ENCODE measurements at regions not wholly inside any gene's neighbourhood (a gene's known extent, or its start where the extent isn't known, plus 50 kb on each side); places are given as distances from the start of the nearest gene placed in this dataset.

DNA sequence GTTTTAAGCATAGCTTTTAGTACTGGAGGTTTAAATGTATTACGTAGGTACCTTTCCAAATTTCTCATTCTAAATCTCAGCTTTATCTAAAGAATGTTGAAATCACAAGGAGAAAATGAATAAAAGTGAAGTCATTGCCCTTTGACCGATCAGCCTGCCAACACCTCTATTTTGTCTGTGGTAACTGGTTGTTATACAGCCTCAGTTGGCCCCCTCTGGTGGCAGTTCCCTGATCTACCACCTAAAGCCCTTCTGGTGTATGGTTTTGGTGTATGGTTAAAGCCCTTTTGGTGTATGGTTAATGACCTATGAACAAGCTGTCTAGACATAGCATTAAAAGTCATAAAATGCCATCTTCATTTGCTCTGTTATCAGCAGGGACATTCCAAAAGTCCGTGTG lies 378.2 kb upstream of the AZI2 start:
- FAIRE-seq (no peak), DNase-seq (ENCODE audit: low spot score) (peak; percentile 34)

DNA sequence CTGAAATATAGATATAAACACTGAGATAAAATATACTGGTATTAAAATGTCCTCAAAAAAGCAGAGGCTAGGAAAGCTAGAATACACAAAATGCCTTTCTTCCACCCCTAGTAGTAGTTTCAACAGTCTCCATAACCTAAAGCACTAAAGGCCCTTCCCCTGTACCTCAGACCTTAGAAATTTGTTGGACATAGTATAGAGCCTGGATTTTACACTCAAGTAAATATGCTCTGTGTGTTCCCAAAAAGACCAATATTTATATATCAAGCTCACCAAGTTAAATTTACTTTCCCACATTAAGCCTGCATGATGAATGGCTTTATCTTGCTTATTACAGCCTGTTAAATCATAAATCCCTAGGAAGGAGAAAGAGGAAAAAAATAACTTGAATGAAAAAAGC lies 378.7 kb upstream of the AZI2 start:
- no peak for DNase-seq (ENCODE audit: low spot score)
- FAIRE-seq: no peak

- FAIRE-seq (no peak), DNase-seq (ENCODE audit: low spot score) (no peak)
These were observed 389.8 kb upstream of the AZI2 start for GRCh38 chr3:28738425-28738824.

GRCh38 chr3:28739647-28740046 lies 391.0 kb upstream of the AZI2 start:
- DNase-seq (ENCODE audit: low spot score) (no peak), FAIRE-seq (no peak)

- no peak for DNase-seq (ENCODE audit: low spot score)
- no peak for FAIRE-seq
These were observed 394.6 kb upstream of the AZI2 start for GRCh38 chr3:28743271-28743670.

- DNase-seq (ENCODE audit: low spot score) (no peak), FAIRE-seq (no peak)
These were observed 395.2 kb upstream of the AZI2 start for GRCh38 chr3:28743831-28744230.

GRCh38 chr3:28745436-28745835 lies 396.8 kb upstream of the AZI2 start:
- peak; percentile 25 for DNase-seq (ENCODE audit: low spot score)
- FAIRE-seq: no peak

DNA sequence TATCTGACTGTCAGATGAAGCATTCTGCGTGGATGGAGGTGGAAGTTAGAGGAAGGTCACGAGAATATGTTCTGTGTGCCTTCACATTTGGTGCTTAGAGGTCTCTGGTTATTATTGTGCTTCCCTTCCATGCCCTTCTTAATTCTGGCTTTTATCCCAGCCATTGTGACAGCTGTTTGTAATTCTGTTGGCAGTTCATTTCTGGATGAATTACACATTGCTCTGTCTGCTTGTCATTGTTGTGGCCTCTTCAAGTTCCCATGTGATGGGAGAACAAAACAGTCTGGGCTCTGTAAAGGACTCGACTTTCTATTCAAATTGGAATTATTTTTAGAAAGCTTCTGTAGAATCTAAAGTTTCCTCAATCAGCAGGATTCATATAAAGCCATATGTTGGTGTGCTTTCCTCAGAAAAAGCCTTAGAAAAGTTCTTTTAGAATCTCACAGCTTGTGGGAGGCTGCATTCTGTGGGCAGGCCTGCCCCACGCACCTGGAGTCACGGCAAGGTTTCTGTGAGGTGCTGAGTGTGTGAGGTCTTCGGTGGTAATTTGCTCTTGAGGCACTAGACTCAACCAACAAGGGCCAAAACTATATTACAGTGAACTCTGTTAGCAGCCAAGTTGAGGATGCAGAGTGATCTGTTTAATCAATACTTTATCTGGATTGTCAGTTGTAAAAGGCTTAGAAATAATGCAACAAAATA lies 397.4 kb upstream of the AZI2 start:
- FAIRE-seq: peak; percentile 20
- DNase-seq (ENCODE audit: low spot score): peak; percentile 16

DNA sequence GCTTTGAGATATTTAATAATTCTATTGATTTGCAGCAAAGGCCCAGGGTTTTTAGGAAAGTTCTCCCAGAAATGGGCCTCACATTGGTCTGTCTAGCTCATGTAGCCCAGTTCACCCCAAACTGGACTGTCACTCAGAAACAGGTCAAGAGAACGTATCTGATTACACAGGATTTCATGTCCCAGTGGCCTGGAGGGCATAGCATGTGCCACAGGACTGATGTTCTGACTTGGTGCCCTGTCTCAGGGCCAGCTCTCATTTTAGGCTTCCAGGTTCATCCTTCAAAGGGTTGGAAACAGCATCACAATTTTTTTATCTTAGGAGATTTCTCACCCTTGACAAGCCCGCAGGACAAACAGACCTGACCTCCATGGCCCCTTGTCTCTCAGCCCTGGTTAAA lies 398.4 kb upstream of the AZI2 start:
- FAIRE-seq: no peak
- no peak for DNase-seq (ENCODE audit: low spot score)

- no peak for FAIRE-seq
- DNase-seq (ENCODE audit: low spot score): no peak
These were observed 403.2 kb upstream of the AZI2 start for GRCh38 chr3:28751864-28752263.

GRCh38 chr3:28752290-28752689 lies 403.7 kb upstream of the AZI2 start:
- no peak for FAIRE-seq
- DNase-seq (ENCODE audit: low spot score): no peak

- FAIRE-seq (no peak), DNase-seq (ENCODE audit: low spot score) (no peak)
These were observed 407.4 kb upstream of the AZI2 start for GRCh38 chr3:28756056-28756455.

GRCh38 chr3:28758115-28758514 lies 409.5 kb upstream of the AZI2 start:
- FAIRE-seq: no peak
- no peak for DNase-seq (ENCODE audit: low spot score)

DNA sequence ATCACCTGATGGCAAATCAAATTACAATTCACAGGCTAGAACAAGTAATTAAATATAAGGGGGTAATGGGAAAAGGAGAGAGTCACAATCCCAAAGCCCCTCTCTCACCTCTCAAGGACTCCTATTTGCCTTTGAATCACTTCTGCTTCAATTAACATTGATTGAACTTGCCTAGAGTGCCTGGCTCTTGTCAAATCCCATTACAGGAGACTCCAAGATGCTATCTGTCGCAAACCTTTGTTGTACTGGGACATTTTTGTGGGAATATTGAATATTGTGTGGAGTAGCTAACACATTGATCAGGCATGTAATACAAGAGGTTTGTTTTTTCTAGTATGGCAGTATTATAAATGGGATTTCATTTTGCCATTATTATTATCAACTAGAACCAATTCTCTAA lies 412.8 kb upstream of the AZI2 start:
- FAIRE-seq (no peak), DNase-seq (ENCODE audit: low spot score) (no peak)

- DNase-seq (ENCODE audit: low spot score): no peak
- FAIRE-seq: no peak
These were observed 416.6 kb upstream of the AZI2 start for GRCh38 chr3:28765194-28765593.

DNA sequence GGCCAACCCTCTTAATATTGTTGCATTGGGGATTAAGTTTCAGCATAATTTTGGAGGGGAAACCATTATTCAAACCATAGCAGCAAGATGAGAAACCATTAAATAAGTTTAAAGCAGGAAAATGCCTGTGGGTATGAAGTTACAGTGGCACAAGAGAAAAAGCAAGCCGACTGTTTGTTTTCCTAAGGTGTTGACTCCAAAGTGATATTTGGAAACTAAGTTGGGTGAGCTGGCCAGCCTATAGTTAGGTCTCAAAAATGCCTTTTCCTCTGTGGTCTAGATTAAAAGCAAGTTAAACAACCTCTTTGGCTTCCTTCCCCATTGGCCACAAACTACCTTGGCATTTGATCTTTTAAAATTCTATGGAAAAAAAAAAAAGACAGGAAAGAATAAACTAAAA lies 419.8 kb upstream of the AZI2 start:
- FAIRE-seq (no peak), DNase-seq (ENCODE audit: low spot score) (no peak)

GRCh38 chr3:28777806-28778475 lies 429.3 kb upstream of the AZI2 start:
- DNase-seq (ENCODE audit: low spot score) (no peak), FAIRE-seq (no peak)

DNA sequence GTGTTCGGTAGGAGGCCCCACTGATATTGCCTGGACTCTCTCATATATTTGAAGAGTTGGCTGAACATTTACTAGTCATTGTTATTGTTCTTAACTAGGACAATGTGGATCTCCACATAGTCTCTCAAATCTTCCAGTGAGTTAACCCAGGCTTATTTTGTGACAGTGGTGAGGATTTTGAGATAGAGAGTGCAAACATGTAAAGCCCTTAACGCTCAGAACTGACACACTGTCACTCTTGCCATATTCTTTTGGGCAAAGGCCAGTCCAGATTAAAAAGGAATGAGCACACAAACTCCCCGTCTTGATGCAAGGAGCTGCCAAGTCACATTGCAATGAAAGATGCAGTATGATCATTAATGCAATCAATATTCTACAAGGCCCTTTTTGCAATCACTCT lies 431.9 kb upstream of the AZI2 start:
- FAIRE-seq (no peak), DNase-seq (ENCODE audit: low spot score) (no peak)

- DNase-seq (ENCODE audit: low spot score) (no peak), FAIRE-seq (no peak)
These were observed 432.4 kb upstream of the AZI2 start for GRCh38 chr3:28781053-28781452.

DNA sequence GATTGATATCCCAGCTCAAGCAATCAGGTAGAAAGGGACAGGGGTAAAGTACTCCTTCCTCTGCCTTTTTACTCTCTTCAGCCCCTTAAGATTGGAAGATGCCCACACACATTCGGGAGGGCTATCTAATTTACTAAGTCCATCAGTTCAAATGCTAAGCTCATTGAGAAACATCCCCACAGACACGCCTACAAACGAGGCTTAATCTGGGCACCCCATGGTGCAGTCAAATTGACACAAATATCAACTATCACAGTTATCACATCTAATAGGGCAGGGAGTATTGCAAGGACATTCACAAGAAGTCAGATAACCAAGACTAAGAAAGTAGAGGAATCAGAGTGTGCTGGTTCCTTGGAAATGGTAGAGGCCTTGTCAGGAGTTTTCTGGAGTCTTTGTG lies 437.8 kb upstream of the AZI2 start:
- FAIRE-seq (no peak), DNase-seq (ENCODE audit: low spot score) (no peak)

GRCh38 chr3:28788571-28788970 lies 439.9 kb upstream of the AZI2 start:
- FAIRE-seq (no peak), DNase-seq (ENCODE audit: low spot score) (no peak)

- FAIRE-seq: no peak
These were observed 443.2 kb upstream of the AZI2 start for GRCh38 chr3:28791713-28792255.

GRCh38 chr3:28792604-28793003 lies 444.0 kb upstream of the AZI2 start:
- DNase-seq (ENCODE audit: low spot score) (no peak), FAIRE-seq (no peak)

More at GRCh38 chr3:28791713-28792255, 443.2 kb upstream of the AZI2 start:
- no peak for DNase-seq (ENCODE audit: low spot score)

Measured in urothelium cell line (cell line).